ENCODE measurements at regions not wholly inside any gene's neighbourhood (a gene's known extent, or its start where the extent isn't known, plus 50 kb on each side); places are given as distances from the start of the nearest gene placed in this dataset.

- TF ChIP-seq, protein P1, sequence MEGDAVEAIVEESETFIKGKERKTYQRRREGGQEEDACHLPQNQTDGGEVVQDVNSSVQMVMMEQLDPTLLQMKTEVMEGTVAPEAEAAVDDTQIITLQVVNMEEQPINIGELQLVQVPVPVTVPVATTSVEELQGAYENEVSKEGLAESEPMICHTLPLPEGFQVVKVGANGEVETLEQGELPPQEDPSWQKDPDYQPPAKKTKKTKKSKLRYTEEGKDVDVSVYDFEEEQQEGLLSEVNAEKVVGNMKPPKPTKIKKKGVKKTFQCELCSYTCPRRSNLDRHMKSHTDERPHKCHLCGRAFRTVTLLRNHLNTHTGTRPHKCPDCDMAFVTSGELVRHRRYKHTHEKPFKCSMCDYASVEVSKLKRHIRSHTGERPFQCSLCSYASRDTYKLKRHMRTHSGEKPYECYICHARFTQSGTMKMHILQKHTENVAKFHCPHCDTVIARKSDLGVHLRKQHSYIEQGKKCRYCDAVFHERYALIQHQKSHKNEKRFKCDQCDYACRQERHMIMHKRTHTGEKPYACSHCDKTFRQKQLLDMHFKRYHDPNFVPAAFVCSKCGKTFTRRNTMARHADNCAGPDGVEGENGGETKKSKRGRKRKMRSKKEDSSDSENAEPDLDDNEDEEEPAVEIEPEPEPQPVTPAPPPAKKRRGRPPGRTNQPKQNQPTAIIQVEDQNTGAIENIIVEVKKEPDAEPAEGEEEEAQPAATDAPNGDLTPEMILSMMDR (IDR thresholded peaks at IDR 0.05), result no peak
- no peak for TF ChIP-seq POLR2A (IDR thresholded peaks at IDR 0.05)
These were observed 187.2 kb downstream of the TFAP2C start for GRCh38 chr20:56816349-56816748.

Measured in right lobe of liver (tissue), 4 donors.